Panc1 (cell line): ENCODE measurements at regions not wholly inside any gene's neighbourhood (a gene's known extent, or its start where the extent isn't known, plus 50 kb on each side); places are given as distances from the start of the nearest gene placed in this dataset.

Source experiments
- ATAC-seq: fragments of 200-7000 bp; cut with Tn5 transposase; 2 replicates; pipeline ENCODE4 v1.9.1; 2020; ENCODE audit warnings: mild to moderate bottlenecking, moderate library complexity
- BruUV-seq: library from RNA; stranded (reverse); fragments of 400-500 nt; replicated peaks from 2 replicates; lab custom pipeline; 2021; lab: Mats Ljungman, UMichigan
- CTCF ChIA-PET: fragments of 300-600 bp; sonication (Branson Sonifier 250); formaldehyde crosslinking; loops from one replicate; lab custom pipeline; 2022; ENCODE audit warnings: antibody characterized with exemption; lab: Charles Lee
- POLR2A ChIA-PET: fragments of 300-600 bp; sonication (Branson Sonifier 250); formaldehyde crosslinking; loops from one replicate; lab custom pipeline; 2022; ENCODE audit warnings: antibody characterized with exemption; lab: Charles Lee
- DNase-seq: peaks from one replicate; pipeline ENCODE4 v3.0.0-alpha.2; 2010; ENCODE audit warnings: low read depth, low spot score
- H3K27ac ChIP-seq: 2 replicates; pipeline ENCODE4 v1.5.1; 2011; ENCODE audit warnings: mild to moderate bottlenecking, low read length, inconsistent platforms
- H3K27me3 ChIP-seq: fragments of 200-500 bp; sonication (Bioruptor generic); 2 replicates; pipeline ENCODE4 v1.6.0; 2014; ENCODE audit warnings: low read length, inconsistent platforms; ENCODE audit not compliant: control insufficient read depth, insufficient read depth
- H3K36me3 ChIP-seq: fragments of 200-500 bp; sonication (Bioruptor generic); 2 replicates; pipeline ENCODE4 v1.5.1; 2014; ENCODE audit warnings: inconsistent platforms, mild to moderate bottlenecking, low read length, moderate library complexity; ENCODE audit not compliant: control insufficient read depth, insufficient read depth
- H3K4me1 ChIP-seq: 2 replicates; pipeline ENCODE4 v1.5.1; 2011; ENCODE audit warnings: inconsistent platforms, mild to moderate bottlenecking, low read length, moderate library complexity; ENCODE audit not compliant: control insufficient read depth, insufficient read depth
- H3K4me3 ChIP-seq, 2 experiments: 2 replicates each; pipeline ENCODE4 v1.5.1; 2011 to 2012; ENCODE audit warnings: low read depth in 2 of 2, low read length in 2 of 2, mild to moderate bottlenecking in 2 of 2, inconsistent platforms in 1 of 2, moderate library complexity in 1 of 2
- H3K9me3 ChIP-seq: fragments of 200-500 bp; sonication (Bioruptor generic); 2 replicates; pipeline ENCODE4 v1.5.1; 2014; ENCODE audit warnings: low read depth, mild to moderate bottlenecking, inconsistent platforms, low read length, moderate library complexity; ENCODE audit not compliant: control insufficient read depth, insufficient read depth
- POLR2AphosphoS5 ChIP-seq: IDR thresholded peaks from 2 replicates; pipeline ENCODE4 v1.6.1; 2012; ENCODE audit warnings: mild to moderate bottlenecking, low read depth, low read length, moderate library complexity
- SIN3A ChIP-seq: IDR thresholded peaks from 2 replicates; pipeline ENCODE4 v1.6.1; 2012; ENCODE audit warnings: low read depth, mild to moderate bottlenecking, low read length, moderate library complexity, borderline replicate concordance; ENCODE audit not compliant: insufficient read depth
- TCF7L2 ChIP-seq: IDR thresholded peaks from 2 replicates; pipeline ENCODE4 v1.6.1; 2011; ENCODE audit warnings: mild to moderate bottlenecking, low read depth, low read length, inconsistent platforms
- in situ Hi-C: cut with HindIII; loops from 2 replicates; pipeline ENCODE4 v1.10.0; 2016; ENCODE audit warnings: low sequenced_read_pairs, low pct_unique_long_range_greater_than_20kb
- intact Hi-C: fragments of 100-400 bp; cut with micrococcal nuclease; formaldehyde crosslinking; loops from one replicate; pipeline ENCODE4 v1.10.0; 2022; ENCODE audit not compliant: unreplicated experiment
- TF ChIP-seq, protein P1 (sequence below), 2 experiments: IDR thresholded peaks; 2 replicates each; pipeline ENCODE4 v1.6.1; 2011 to 2012; ENCODE audit warnings: low read depth in 2 of 2, control low read depth in 1 of 2, low read length in 1 of 2, mild to moderate bottlenecking in 1 of 2, moderate library complexity in 1 of 2; ENCODE audit not compliant: insufficient read depth in 1 of 2
- TF ChIP-seq, protein P2 (sequence below): fragments of 450-650 bp; IDR thresholded peaks from 2 replicates; pipeline ENCODE4 v1.5.1; 2017; ENCODE audit warnings: mild to moderate bottlenecking

DNA sequence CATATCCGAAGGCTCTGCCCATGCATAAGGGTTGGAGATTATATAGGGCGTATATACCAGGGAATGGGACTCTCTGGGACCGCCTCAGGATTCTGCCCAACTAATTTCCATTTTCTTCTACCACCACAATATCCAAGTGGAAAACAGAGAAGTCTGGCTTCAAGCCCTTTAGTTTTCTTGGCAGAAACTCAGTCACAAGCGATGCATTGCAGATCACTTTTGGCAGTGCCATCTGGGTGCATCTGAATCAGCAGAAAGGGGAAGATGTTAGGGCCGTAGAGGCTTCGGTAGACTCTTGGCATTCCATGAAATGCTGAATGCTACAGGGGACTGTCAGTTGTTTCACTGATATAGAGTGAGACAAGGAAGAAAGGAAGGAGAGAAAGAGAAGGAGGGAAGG lies 94.1 kb upstream of the FAM9B start:
- in situ Hi-C loops = no loop called here
- BruUV-seq = no TSS peak

DNA sequence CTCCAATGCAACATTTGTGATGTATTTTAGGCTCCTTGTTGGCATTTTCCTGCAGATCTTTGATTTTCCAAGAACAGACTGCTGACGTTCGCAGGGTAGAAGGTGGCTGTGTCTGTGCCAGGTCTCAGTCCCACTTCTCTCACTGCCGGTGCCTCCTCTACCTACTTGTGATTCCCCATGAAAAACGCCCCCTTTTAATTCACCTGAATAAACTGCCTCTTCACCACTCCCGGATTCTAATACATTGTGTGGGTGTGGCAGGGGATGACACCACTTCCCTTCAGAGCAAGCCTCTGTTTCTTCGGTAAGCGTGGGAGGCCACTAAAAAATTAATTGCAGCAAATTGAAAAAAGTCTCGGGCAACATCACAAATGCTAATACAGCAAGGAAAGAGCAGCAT lies 96.1 kb upstream of the FAM9B start:
- intact Hi-C loops (no loop called here), in situ Hi-C loops (no loop called here)
- no peaks in the 10 kb centered on the region for H3K36me3 ChIP-seq
- ATAC-seq (no peak), DNase-seq (no peak)
- H3K4me1 ChIP-seq = no peaks in the 10 kb centered on the region
- no TSS peak for BruUV-seq
- TF ChIP-seq SIN3A (no peak), POLR2AphosphoS5 (no peak), TCF7L2 (no peak)
- TF ChIP-seq, protein P1, sequence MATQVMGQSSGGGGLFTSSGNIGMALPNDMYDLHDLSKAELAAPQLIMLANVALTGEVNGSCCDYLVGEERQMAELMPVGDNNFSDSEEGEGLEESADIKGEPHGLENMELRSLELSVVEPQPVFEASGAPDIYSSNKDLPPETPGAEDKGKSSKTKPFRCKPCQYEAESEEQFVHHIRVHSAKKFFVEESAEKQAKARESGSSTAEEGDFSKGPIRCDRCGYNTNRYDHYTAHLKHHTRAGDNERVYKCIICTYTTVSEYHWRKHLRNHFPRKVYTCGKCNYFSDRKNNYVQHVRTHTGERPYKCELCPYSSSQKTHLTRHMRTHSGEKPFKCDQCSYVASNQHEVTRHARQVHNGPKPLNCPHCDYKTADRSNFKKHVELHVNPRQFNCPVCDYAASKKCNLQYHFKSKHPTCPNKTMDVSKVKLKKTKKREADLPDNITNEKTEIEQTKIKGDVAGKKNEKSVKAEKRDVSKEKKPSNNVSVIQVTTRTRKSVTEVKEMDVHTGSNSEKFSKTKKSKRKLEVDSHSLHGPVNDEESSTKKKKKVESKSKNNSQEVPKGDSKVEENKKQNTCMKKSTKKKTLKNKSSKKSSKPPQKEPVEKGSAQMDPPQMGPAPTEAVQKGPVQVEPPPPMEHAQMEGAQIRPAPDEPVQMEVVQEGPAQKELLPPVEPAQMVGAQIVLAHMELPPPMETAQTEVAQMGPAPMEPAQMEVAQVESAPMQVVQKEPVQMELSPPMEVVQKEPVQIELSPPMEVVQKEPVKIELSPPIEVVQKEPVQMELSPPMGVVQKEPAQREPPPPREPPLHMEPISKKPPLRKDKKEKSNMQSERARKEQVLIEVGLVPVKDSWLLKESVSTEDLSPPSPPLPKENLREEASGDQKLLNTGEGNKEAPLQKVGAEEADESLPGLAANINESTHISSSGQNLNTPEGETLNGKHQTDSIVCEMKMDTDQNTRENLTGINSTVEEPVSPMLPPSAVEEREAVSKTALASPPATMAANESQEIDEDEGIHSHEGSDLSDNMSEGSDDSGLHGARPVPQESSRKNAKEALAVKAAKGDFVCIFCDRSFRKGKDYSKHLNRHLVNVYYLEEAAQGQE (IDR thresholded peaks at IDR 0.05; ENCODE audit: insufficient read depth in 1 of 2, low read depth in 2 of 2, low read length in 1 of 2) = no peak
- TF ChIP-seq, protein P2, sequence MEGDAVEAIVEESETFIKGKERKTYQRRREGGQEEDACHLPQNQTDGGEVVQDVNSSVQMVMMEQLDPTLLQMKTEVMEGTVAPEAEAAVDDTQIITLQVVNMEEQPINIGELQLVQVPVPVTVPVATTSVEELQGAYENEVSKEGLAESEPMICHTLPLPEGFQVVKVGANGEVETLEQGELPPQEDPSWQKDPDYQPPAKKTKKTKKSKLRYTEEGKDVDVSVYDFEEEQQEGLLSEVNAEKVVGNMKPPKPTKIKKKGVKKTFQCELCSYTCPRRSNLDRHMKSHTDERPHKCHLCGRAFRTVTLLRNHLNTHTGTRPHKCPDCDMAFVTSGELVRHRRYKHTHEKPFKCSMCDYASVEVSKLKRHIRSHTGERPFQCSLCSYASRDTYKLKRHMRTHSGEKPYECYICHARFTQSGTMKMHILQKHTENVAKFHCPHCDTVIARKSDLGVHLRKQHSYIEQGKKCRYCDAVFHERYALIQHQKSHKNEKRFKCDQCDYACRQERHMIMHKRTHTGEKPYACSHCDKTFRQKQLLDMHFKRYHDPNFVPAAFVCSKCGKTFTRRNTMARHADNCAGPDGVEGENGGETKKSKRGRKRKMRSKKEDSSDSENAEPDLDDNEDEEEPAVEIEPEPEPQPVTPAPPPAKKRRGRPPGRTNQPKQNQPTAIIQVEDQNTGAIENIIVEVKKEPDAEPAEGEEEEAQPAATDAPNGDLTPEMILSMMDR = no peak
- no peaks in the 10 kb centered on the region for H3K27me3 ChIP-seq
- H3K9me3 ChIP-seq = no peaks in the 10 kb centered on the region
- CTCF ChIA-PET = no interaction called here
- no peak overlapping the region for H3K4me3 ChIP-seq
- no peak overlapping the region for H3K27ac ChIP-seq
- POLR2A ChIA-PET = no interaction called here

More for the DNA sequence above, 94.1 kb upstream of the FAM9B start:
- Histone ChIP-seq H3K4me1 (no peaks in the 10 kb centered on the region), H3K9me3 (no peaks in the 10 kb centered on the region), H3K36me3 (no peaks in the 10 kb centered on the region), H3K27ac (no peak overlapping the region), H3K4me3 (no peak overlapping the region), H3K27me3 (no peaks in the 10 kb centered on the region)
- no peak for ATAC-seq
- ChIA-PET CTCF (no interaction called here), POLR2A (no interaction called here)
- no peak for DNase-seq
- TF ChIP-seq, protein P2 = no peak
- TF ChIP-seq TCF7L2 (no peak), SIN3A (no peak), POLR2AphosphoS5 (no peak)
- TF ChIP-seq, protein P1 (IDR thresholded peaks at IDR 0.05; ENCODE audit: insufficient read depth in 1 of 2, low read depth in 2 of 2, low read length in 1 of 2) = no peak
- intact Hi-C loops = no loop called here
